Duodenal mucosa (tissue), 2 donors: ENCODE measurements at regions not wholly inside any gene's neighbourhood (a gene's known extent, or its start where the extent isn't known, plus 50 kb on each side); places are given as distances from the start of the nearest gene placed in this dataset.

ENCODE experiments used
- H3K27ac ChIP-seq: one replicate; pipeline ENCODE4 v1.7.0; 2013; ENCODE audit warnings: low read depth, low read length
- H3K27me3 ChIP-seq, 2 donors: one replicate each; pipeline ENCODE4 v1.7.0; 2013; ENCODE audit warnings: low read length in 2 of 2, control low read depth in 1 of 2; ENCODE audit not compliant: insufficient read depth in 2 of 2, control insufficient read depth in 1 of 2
- H3K36me3 ChIP-seq, 2 donors: one replicate each; pipeline ENCODE4 v1.7.0; 2013; ENCODE audit warnings: low read length in 2 of 2, control low read depth in 1 of 2; ENCODE audit not compliant: insufficient read depth in 2 of 2, control insufficient read depth in 1 of 2
- H3K4me1 ChIP-seq, 2 donors: one replicate each; pipeline ENCODE4 v1.7.0; 2013; ENCODE audit warnings: low read length in 2 of 2, control low read depth in 1 of 2; ENCODE audit not compliant: insufficient read depth in 2 of 2, control insufficient read depth in 1 of 2
- H3K4me3 ChIP-seq, 2 donors: one replicate each; pipeline ENCODE4 v1.7.0; 2013; ENCODE audit warnings: low read length in 2 of 2, low read depth in 1 of 2
- H3K9ac ChIP-seq, 2 donors: one replicate each; pipeline ENCODE4 v1.7.0; 2013; ENCODE audit warnings: low read length in 2 of 2, low read depth in 1 of 2
- H3K9me3 ChIP-seq, 2 donors: one replicate each; pipeline ENCODE4 v1.7.0; 2013; ENCODE audit warnings: low read length in 2 of 2, control low read depth in 1 of 2; ENCODE audit not compliant: control insufficient read depth in 1 of 2

GRCh38 chr3:18772699-18773305 lies 347.7 kb upstream of the SATB1 start:
- H3K9me3 ChIP-seq: no peaks in the 10 kb centered on the region
- no peaks in the 10 kb centered on the region for H3K4me1 ChIP-seq
- H3K27ac ChIP-seq: no peak overlapping the region
- H3K4me3 ChIP-seq: no peak overlapping the region
- no peaks in the 10 kb centered on the region for H3K36me3 ChIP-seq
- no peak overlapping the region for H3K9ac ChIP-seq
- peaks cover 0 to 6% of the 10 kb centered on the region in 2 donors for H3K27me3 ChIP-seq

GRCh38 chr3:18771931-18772330 lies 346.8 kb upstream of the SATB1 start:
- Histone ChIP-seq H3K9me3 (no peaks in the 10 kb centered on the region), H3K9ac (no peak overlapping the region), H3K27ac (no peak overlapping the region), H3K4me3 (no peak overlapping the region), H3K4me1 (no peaks in the 10 kb centered on the region), H3K36me3 (no peaks in the 10 kb centered on the region), H3K27me3 (peaks cover 0 to 6% of the 10 kb centered on the region in 2 donors)

DNA sequence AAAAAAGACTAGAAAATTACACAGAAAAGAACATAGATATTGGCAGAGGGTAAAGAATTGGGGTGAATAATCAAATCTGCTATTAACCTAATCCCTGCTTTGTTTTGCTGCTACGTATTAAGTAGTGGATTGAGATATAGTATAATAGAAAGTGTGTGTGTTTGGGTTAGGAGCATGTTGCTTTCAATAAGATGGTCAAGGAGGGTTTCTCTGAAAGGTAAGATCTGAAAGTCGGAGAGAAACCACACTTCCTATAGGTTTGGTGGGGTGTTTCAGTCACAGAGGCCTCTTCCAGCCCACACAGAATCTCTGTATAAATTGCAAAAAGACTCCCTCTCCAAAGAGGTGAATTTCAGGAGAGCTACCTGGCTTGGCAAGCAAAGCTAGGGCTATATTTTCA lies 345.7 kb upstream of the SATB1 start:
- Histone ChIP-seq H3K4me1 (no peaks in the 10 kb centered on the region), H3K27ac (no peak overlapping the region), H3K9me3 (no peaks in the 10 kb centered on the region), H3K27me3 (peaks cover 0 to 6% of the 10 kb centered on the region in 2 donors), H3K9ac (no peak overlapping the region), H3K36me3 (no peaks in the 10 kb centered on the region), H3K4me3 (no peak overlapping the region)

DNA sequence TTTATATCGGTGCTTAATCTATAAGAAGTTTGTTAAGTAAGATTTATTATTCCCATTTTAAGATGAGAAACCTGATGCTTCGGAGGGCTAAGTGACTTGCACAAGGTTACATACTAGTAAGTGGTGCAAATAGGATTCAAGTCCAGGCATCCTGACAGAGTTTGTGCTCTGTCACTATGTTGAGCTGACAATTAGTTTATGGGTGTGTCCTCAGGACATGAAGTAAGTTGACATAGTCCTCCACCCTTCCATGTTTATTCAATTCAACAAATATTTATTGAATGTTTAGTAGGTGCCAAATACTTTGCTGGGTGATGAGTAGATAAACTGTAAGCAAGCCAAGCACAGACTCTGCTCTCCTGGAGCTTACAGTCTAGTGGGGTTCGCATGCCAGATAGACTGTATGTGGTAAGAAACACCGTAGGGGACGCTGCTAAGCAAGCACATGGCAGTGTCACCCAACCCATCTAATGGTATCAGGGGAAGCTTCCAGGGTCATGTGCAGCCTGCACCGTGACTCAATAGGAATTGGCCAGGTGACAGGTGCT lies 342.7 kb upstream of the SATB1 start:
- Histone ChIP-seq H3K4me3 (no peak overlapping the region), H3K27ac (no peak overlapping the region), H3K27me3 (peaks cover 0 to 2% of the 10 kb centered on the region in 2 donors), H3K36me3 (no peaks in the 10 kb centered on the region), H3K9ac (no peak overlapping the region), H3K4me1 (no peaks in the 10 kb centered on the region), H3K9me3 (no peaks in the 10 kb centered on the region)

DNA sequence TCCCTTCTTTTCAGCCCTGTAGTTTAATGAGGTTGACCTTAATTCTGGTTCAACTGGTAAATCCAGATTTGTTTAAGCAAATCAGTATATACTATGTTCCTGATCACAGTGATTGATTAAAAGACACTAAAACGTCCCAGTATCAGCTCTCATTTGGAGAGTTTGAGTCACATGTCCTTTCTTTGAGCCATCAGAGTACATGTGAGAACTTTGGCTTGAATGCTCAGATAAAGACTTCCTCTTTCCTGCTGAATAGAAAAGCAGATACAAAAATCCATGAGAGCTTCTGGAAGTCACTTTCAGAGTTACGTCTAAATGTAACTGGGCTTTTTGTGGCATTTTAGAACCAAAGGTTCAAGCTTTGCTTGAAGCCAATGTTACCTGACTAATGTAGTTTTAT lies 341.8 kb upstream of the SATB1 start:
- H3K36me3 ChIP-seq: no peaks in the 10 kb centered on the region
- H3K27me3 ChIP-seq: no peaks in the 10 kb centered on the region
- H3K27ac ChIP-seq: no peak overlapping the region
- no peaks in the 10 kb centered on the region for H3K4me1 ChIP-seq
- no peaks in the 10 kb centered on the region for H3K9me3 ChIP-seq
- no peak overlapping the region for H3K9ac ChIP-seq
- H3K4me3 ChIP-seq: no peak overlapping the region

GRCh38 chr3:18765662-18766061 lies 340.5 kb upstream of the SATB1 start:
- H3K27ac ChIP-seq: no peak overlapping the region
- no peaks in the 10 kb centered on the region for H3K9me3 ChIP-seq
- H3K4me3 ChIP-seq: no peak overlapping the region
- H3K36me3 ChIP-seq: no peaks in the 10 kb centered on the region
- H3K27me3 ChIP-seq: no peaks in the 10 kb centered on the region
- no peak overlapping the region for H3K9ac ChIP-seq
- H3K4me1 ChIP-seq: no peaks in the 10 kb centered on the region

DNA sequence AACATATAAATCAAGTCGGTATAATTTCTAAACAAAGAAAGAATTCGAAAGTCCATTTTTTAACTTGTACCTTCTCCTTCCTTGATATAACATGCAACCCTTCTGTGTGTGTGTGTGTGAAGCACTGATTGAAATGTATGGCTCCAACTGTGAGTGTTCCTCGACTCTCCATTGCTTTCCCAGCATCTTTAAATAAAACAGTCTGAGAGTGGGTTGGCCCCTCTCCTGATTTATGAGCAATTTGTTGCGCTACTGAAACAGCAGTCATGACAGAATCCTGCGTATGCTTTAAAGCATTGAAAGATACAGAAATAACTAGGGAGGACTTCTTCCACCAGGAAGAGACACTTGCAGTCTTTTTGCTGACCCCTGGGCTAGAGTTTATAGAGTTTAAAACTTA lies 340.0 kb upstream of the SATB1 start:
- H3K27me3 ChIP-seq: no peaks in the 10 kb centered on the region
- H3K4me1 ChIP-seq: no peaks in the 10 kb centered on the region
- H3K9ac ChIP-seq: no peak overlapping the region
- no peaks in the 10 kb centered on the region for H3K36me3 ChIP-seq
- H3K9me3 ChIP-seq: no peaks in the 10 kb centered on the region
- H3K27ac ChIP-seq: no peak overlapping the region
- no peak overlapping the region for H3K4me3 ChIP-seq

- no peak overlapping the region for H3K4me3 ChIP-seq
- H3K27ac ChIP-seq: no peak overlapping the region
- H3K9me3 ChIP-seq: no peaks in the 10 kb centered on the region
- H3K27me3 ChIP-seq: no peaks in the 10 kb centered on the region
- peaks cover 0 to 10% of the 10 kb centered on the region in 2 donors for H3K4me1 ChIP-seq
- no peak overlapping the region for H3K9ac ChIP-seq
- H3K36me3 ChIP-seq: no peaks in the 10 kb centered on the region
Observed at GRCh38 chr3:18761530-18761929, 336.4 kb upstream of the SATB1 start.

DNA sequence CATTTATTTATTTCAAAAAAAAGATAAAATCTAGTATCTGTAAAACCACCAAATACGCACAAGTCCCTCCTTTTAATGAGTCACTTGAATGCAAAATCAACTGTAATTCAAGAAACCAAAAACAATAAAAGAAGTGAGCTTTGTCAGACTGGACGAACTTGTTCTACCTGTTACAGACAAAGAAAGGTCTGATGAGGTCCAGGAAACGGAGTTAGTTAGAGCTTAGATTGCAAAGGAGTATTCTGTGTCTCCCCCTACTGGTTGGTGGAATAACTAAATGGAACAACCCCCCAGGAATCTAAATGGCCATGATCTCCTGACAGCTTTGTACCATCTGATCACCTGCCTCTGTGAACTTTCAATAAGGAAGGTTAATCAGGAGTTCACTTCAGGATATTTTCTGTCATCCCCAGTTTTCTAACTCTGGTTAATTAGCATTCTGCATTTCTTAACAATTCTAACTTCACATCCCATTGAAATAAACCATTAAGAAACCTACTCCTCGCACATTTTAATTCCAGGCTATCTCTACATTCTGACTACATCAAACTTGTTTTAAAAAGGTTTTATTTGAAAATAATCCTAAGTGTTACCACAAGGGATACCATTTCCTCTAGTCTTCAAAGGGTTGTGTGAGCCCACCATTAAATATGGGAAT lies 333.0 kb upstream of the SATB1 start:
- Histone ChIP-seq H3K9me3 (no peaks in the 10 kb centered on the region), H3K4me1 (peaks cover 0 to 10% of the 10 kb centered on the region in 2 donors), H3K36me3 (no peaks in the 10 kb centered on the region), H3K9ac (no peak overlapping the region), H3K27me3 (no peaks in the 10 kb centered on the region), H3K4me3 (no peak overlapping the region), H3K27ac (no peak overlapping the region)

DNA sequence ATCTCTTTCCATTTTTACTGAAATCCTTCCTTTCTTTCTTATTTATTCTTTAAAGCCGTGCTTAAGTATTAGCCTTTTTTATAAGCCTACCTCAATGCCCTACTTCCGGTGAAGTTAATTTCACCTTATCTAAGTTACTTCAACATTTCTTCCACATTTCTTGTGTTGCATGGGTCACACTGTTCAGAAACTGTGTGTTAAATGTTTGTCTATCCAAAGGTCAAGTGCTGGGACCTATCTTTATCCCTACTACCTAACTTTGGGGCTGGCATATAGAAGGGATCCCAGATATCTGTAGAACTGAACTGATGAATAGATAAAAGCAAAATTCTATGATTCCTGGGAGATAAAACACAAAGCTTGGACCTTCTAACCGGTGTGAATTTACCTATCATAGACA lies 332.3 kb upstream of the SATB1 start:
- Histone ChIP-seq H3K36me3 (no peaks in the 10 kb centered on the region), H3K9ac (no peak overlapping the region), H3K27me3 (no peaks in the 10 kb centered on the region), H3K4me1 (peaks cover 0 to 10% of the 10 kb centered on the region in 2 donors), H3K27ac (no peak overlapping the region), H3K4me3 (no peak overlapping the region), H3K9me3 (no peaks in the 10 kb centered on the region)
